Body of pancreas (tissue), 4 donors: ENCODE measurements at regions not wholly inside any gene's neighbourhood (a gene's known extent, or its start where the extent isn't known, plus 50 kb on each side); places are given as distances from the start of the nearest gene placed in this dataset.

ENCODE experiments used
- ATAC-seq: fragments of 150-250 bp; one replicate; pipeline ENCODE4 v1.9.1; 2016
- DNase-seq, 4 donors: peaks; one replicate each; pipeline ENCODE4 v3.0.0-alpha.2; 2019
- H3K27ac ChIP-seq, 4 donors: fragments of 200-600 bp; sonication (generic); 1 replicate in 3 of 4; 2 replicates in 1 of 4; pipeline versions ENCODE4 v1.5.1 to v1.6.1; 2016 to 2019; ENCODE audit warnings: mild to moderate bottlenecking in 1 of 4, mixed read lengths in 1 of 4, moderate library complexity in 1 of 4
- H3K27me3 ChIP-seq, 2 donors: fragments of 200-600 bp; sonication (generic); one replicate each; pipeline ENCODE4 v1.6.0; 2016; ENCODE audit warnings: mild to moderate bottlenecking in 1 of 2
- H3K36me3 ChIP-seq, 2 donors: fragments of 200-600 bp; sonication (generic); replicated peaks in 1 of 2; 2 replicates each; pipeline ENCODE4 v1.5.1; 2016; ENCODE audit warnings: low read depth in 2 of 2; ENCODE audit not compliant: insufficient read depth in 1 of 2
- H3K4me1 ChIP-seq: fragments of 200-600 bp; sonication (generic); one replicate; pipeline ENCODE4 v1.6.0; 2016
- H3K4me3 ChIP-seq, 2 donors: fragments of 200-600 bp; sonication (generic); 1 replicate in 1 of 2; 2 replicates in 1 of 2; pipeline ENCODE4 v1.5.1; 2016 to 2019
- H3K9me3 ChIP-seq, 3 donors: fragments of 200-600 bp; sonication (generic); 1 replicate in 2 of 3; 2 replicates in 1 of 3; pipeline ENCODE4 v1.5.1; 2016
- POLR2A ChIP-seq, 3 donors: fragments of 450-650 bp; IDR thresholded peaks; one replicate each; pipeline ENCODE4 v1.6.1; 2016; ENCODE audit warnings: antibody characterized with exemption in 3 of 3, mild to moderate bottlenecking in 2 of 3
- WGBS, 2 donors: methylation state at CpG; one replicate each; pipeline ENCODE4 v1.1.5; 2017; 5-methylcytosine and 5-hydroxymethylcytosine counted together
- intact Hi-C: fragments of 100-400 bp; cut with DNase I; formaldehyde crosslinking; loops from one replicate; pipeline ENCODE4 v1.15.1; 2023
- TF ChIP-seq, protein P1 (sequence below), 7 experiments: fragments of 450-650 bp in 4 of 7; fragments of 200-600 bp in 3 of 7; sonication (generic) in 3 of 7; IDR thresholded peaks; one replicate each; pipeline ENCODE4 v1.5.1; 2016 to 2019; ENCODE audit warnings: antibody characterized with exemption in 7 of 7

DNA sequence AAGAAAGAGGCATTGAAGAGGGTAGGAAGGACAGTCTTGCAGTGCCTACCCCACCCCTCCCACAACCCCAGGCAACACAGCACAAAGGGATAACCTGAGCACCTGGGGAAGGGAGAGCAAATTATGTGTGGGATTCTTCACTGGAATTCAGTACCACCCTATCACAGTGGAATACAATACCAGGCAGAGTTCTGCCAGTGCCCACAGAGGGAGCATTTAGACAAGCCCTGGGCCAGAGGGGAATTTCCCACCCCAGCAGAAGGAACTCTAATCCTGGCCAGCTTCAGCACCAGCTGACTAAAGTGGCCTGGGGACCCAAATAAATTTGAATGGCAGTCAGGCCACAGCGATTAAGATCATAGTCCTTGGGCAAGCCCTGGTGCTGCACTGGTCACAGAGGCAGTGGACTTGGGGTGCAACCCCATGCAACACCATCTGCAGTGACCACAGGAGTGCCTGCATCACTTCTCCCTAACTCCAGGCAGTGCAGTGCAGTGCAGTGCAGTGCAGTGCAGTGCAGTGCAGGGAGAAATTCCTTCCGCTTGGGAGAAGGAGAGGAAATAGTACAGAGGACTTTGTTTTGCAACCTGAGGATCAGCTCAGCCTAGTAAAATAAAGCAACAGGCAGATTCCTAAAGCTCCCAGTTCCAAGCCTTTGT lies 147.8 kb upstream of the SRD5A2 start:
- TF ChIP-seq, protein P1, sequence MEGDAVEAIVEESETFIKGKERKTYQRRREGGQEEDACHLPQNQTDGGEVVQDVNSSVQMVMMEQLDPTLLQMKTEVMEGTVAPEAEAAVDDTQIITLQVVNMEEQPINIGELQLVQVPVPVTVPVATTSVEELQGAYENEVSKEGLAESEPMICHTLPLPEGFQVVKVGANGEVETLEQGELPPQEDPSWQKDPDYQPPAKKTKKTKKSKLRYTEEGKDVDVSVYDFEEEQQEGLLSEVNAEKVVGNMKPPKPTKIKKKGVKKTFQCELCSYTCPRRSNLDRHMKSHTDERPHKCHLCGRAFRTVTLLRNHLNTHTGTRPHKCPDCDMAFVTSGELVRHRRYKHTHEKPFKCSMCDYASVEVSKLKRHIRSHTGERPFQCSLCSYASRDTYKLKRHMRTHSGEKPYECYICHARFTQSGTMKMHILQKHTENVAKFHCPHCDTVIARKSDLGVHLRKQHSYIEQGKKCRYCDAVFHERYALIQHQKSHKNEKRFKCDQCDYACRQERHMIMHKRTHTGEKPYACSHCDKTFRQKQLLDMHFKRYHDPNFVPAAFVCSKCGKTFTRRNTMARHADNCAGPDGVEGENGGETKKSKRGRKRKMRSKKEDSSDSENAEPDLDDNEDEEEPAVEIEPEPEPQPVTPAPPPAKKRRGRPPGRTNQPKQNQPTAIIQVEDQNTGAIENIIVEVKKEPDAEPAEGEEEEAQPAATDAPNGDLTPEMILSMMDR (IDR thresholded peaks at IDR 0.05) = no peak
- no peaks in the 10 kb centered on the region for H3K9me3 ChIP-seq
- no peaks in the 10 kb centered on the region for H3K36me3 ChIP-seq
- 83 to 92% methylated on average over 1 to 2 of the region's 2 CpGs for WGBS, 2 donors
- H3K4me1 ChIP-seq = no peaks in the 10 kb centered on the region
- H3K4me3 ChIP-seq = no peak overlapping the region
- DNase-seq (no peak), ATAC-seq (no peak)
- no peak overlapping the region for H3K27ac ChIP-seq
- intact Hi-C loops = no loop called here
- no peaks in the 10 kb centered on the region for H3K27me3 ChIP-seq

DNA sequence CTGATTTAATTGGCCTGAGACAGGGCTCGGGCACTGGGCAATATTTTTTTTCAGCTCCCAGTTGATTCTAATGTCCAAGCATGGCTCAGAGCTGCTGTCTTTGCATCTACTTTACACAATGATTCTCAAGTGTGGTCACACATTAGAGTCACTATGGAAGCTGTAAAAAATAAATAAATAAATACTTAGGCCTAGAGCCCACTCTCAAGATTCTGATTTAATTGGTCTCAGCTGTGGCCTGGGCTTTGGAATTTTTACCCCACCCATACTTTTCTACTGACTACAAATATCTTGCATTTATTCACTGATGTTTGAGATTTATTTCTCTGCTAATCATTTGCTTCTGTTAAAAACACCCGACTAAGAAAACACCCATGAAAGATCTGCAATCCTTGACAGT lies 145.7 kb upstream of the SRD5A2 start:
- intact Hi-C loops = no loop called here
- no peak for ATAC-seq
- WGBS, 2 donors = 78 to 87% methylated on average over 2 of the region's 2 CpGs

DNA sequence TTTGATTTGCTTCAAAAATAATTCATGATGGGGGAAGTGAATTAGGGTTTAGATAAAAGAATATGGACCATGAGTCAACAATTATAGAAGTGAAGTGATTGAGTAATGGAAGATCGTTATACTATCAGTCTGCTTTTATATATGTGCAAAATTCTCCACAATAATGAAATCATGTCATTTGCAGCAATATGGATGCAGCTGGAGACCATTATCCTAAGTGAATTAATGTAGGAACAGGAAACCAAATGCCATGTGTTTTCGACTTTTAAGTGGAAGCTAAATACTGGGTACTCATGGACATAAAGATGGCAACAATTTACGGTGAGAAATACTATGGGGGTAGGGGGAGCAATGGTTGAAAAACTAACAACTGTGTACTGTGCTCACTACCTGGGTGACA lies 144.7 kb upstream of the SRD5A2 start:
- DNase-seq = no peak
- H3K4me1 ChIP-seq = no peaks in the 10 kb centered on the region
- intact Hi-C loops = no loop called here
- H3K27me3 ChIP-seq = no peaks in the 10 kb centered on the region
- H3K27ac ChIP-seq = no peak overlapping the region
- no peak for ATAC-seq
- H3K9me3 ChIP-seq = peaks cover 0 to 4% (median 0%) of the 10 kb centered on the region in 3 donors
- H3K36me3 ChIP-seq = no peaks in the 10 kb centered on the region
- no peak overlapping the region for H3K4me3 ChIP-seq
- TF ChIP-seq, protein P1 (IDR thresholded peaks at IDR 0.05) = no peak
- no peak for TF ChIP-seq POLR2A (IDR thresholded peaks at IDR 0.05)
- 68 to 75% methylated on average over 3 of the region's 3 CpGs for WGBS, 2 donors

More for the DNA sequence above, 145.7 kb upstream of the SRD5A2 start:
- Histone ChIP-seq H3K36me3 (no peaks in the 10 kb centered on the region), H3K4me1 (no peaks in the 10 kb centered on the region), H3K27me3 (no peaks in the 10 kb centered on the region), H3K27ac (no peak overlapping the region), H3K4me3 (no peak overlapping the region), H3K9me3 (peaks cover 0 to 4% (median 0%) of the 10 kb centered on the region in 3 donors)
- no peak for DNase-seq
- no peak for TF ChIP-seq POLR2A (IDR thresholded peaks at IDR 0.05)
- TF ChIP-seq, protein P1 (IDR thresholded peaks at IDR 0.05) = no peak

DNA sequence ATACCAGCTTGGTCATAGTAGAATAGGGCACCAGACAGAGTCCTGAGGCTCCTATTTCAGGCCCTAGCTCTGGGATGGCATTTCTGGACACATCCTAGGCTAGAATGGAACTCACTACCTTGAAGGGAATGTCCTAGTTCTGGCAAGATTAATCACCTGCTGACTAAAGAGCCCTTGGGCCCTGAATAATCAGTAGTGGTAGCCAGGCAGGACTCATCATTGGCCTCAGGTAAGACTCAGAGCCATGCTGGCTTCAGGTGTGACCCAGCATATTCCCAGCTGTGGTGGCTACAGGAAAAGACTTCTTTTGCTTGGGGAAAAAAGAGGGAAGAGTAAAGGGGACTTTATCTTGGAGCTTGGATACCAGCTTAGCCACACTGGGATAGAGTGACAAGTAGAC lies 131.0 kb upstream of the SRD5A2 start:
- H3K36me3 ChIP-seq = no peaks in the 10 kb centered on the region

More for the DNA sequence above, 131.0 kb upstream of the SRD5A2 start:
- H3K4me1 ChIP-seq = no peaks in the 10 kb centered on the region
- no peaks in the 10 kb centered on the region for H3K27me3 ChIP-seq
- H3K9me3 ChIP-seq = no peaks in the 10 kb centered on the region
- TF ChIP-seq, protein P1 (IDR thresholded peaks at IDR 0.05) = no peak
- no peak for TF ChIP-seq POLR2A (IDR thresholded peaks at IDR 0.05)
- H3K27ac ChIP-seq = no peak overlapping the region
- ATAC-seq (no peak), DNase-seq (no peak)
- H3K4me3 ChIP-seq = no peak overlapping the region
- intact Hi-C loops = no loop called here
